Thymus (tissue), 11 donors: ENCODE measurements at regions not wholly inside any gene's neighbourhood (a gene's known extent, or its start where the extent isn't known, plus 50 kb on each side); places are given as distances from the start of the nearest gene placed in this dataset.

Experiments used
- DNase-seq, 9 donors: peaks; one replicate each; pipeline ENCODE4 v3.0.0-alpha.2; 2013; ENCODE audit warnings: low spot score in 9 of 9, low read depth in 6 of 9, missing footprints in 1 of 9
- H3K27ac ChIP-seq, 2 donors: one replicate each; pipeline ENCODE4 v1.5.1; 2013; ENCODE audit warnings: control low read depth in 1 of 2, low read depth in 1 of 2, low read length in 1 of 2, mild to moderate bottlenecking in 1 of 2, moderate library complexity in 1 of 2
- H3K27me3 ChIP-seq, 2 donors: one replicate each; pipeline ENCODE4 v1.5.1; 2013; ENCODE audit warnings: low read length in 1 of 2; ENCODE audit not compliant: control insufficient read depth in 2 of 2, insufficient read depth in 1 of 2
- H3K36me3 ChIP-seq, 2 donors: one replicate each; pipeline ENCODE4 v1.5.1; 2013; ENCODE audit warnings: low read length in 1 of 2, mild to moderate bottlenecking in 1 of 2, moderate library complexity in 1 of 2; ENCODE audit not compliant: control insufficient read depth in 2 of 2, insufficient read depth in 2 of 2
- H3K4me1 ChIP-seq, 2 donors: one replicate each; pipeline ENCODE4 v1.5.1; 2013; ENCODE audit warnings: low read length in 2 of 2; ENCODE audit not compliant: control insufficient read depth in 2 of 2, insufficient read depth in 2 of 2
- H3K4me3 ChIP-seq, 2 donors: one replicate each; pipeline ENCODE4 v1.5.1; 2013; ENCODE audit warnings: low read length in 2 of 2, control low read depth in 1 of 2, mild to moderate bottlenecking in 1 of 2
- H3K9me3 ChIP-seq, 2 donors: one replicate each; pipeline ENCODE4 v1.5.1; 2013; ENCODE audit warnings: low read length in 1 of 2, mild to moderate bottlenecking in 1 of 2; ENCODE audit not compliant: control insufficient read depth in 2 of 2, insufficient read depth in 1 of 2
- WGBS: extraction: QIAGEN DNeasy Blood & Tissue Kit; methylation state at CpG from one replicate; pipeline ENCODE4 v1.1.7; 2013; 5-methylcytosine and 5-hydroxymethylcytosine counted together
- donor health status: healthy.

DNA sequence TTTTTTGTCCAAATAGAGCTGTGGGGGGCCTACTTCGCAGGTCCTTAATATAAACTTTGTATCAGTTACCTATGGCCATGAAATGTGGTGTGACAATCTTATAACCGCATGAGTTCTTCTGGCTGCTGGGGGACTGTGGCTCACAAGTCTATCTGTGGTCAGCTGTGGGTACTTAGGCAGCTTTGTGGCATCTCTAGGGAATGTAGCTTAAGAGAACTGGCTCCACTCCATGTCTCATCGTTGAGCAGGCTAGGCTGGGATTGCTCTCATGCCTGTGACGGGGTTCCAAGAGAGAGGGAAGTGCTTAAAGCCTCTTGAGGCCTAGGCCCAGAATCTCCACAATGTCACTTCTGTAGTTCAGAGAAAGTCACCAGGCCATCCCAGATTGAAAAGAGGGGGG is 140.5 kb downstream of the BTBD3 start:
- Histone ChIP-seq H3K4me1 (peaks cover 0 to 4% of the 10 kb centered on the region in 2 donors), H3K27me3 (no peaks in the 10 kb centered on the region), H3K9me3 (peaks cover 0 to 3% of the 10 kb centered on the region in 2 donors), H3K36me3 (no peaks in the 10 kb centered on the region), H3K4me3 (no peak overlapping the region), H3K27ac (no peak overlapping the region)
- 92% methylated on average over 4 of the region's 4 CpGs for WGBS
- no peak for DNase-seq

- no peaks in the 10 kb centered on the region for H3K27me3 ChIP-seq
- 96% methylated on average over 1 of the region's 1 CpG for WGBS
- H3K4me3 ChIP-seq, result no peak overlapping the region
- no peak overlapping the region for H3K27ac ChIP-seq
- DNase-seq, result no peak
- peaks cover 0 to 2% of the 10 kb centered on the region in 2 donors for H3K4me1 ChIP-seq
- no peaks in the 10 kb centered on the region for H3K36me3 ChIP-seq
- H3K9me3 ChIP-seq, result peaks cover 3 to 22% of the 10 kb centered on the region in 2 donors
Measured at GRCh38 chr20:12061466-12061865, 143.8 kb downstream of the BTBD3 start.

- Histone ChIP-seq H3K27ac (no peak overlapping the region), H3K9me3 (peaks cover 3 to 22% of the 10 kb centered on the region in 2 donors), H3K36me3 (no peaks in the 10 kb centered on the region), H3K4me3 (no peak overlapping the region), H3K27me3 (no peaks in the 10 kb centered on the region), H3K4me1 (no peaks in the 10 kb centered on the region)
- no peak for DNase-seq
- WGBS, result 91% methylated on average over 1 of the region's 1 CpG
Measured at GRCh38 chr20:12063106-12063684, 145.5 kb downstream of the BTBD3 start.

DNA sequence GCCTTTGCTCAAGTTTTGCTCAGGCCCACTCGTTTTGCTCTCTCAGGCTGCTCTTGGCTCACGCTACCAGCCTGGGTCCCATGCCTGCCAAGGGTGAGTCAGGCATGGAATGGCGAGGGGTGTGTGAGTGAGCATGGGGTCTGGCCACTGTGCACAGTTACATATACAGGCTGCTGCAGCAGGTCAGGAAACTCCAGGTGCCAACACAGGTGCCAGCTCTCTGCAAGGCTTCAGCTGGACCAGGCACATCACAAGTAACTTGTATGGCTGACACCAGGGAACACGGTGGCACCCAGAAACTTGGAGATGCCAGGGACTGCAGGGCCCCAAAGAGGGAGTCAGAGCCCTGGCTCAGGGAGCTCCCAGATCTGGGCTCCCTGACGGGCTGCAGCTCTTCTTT is 146.8 kb downstream of the BTBD3 start:
- H3K4me3 ChIP-seq, result no peak overlapping the region
- WGBS, result 95% methylated on average over 5 of the region's 5 CpGs
- peaks cover 3 to 22% of the 10 kb centered on the region in 2 donors for H3K9me3 ChIP-seq
- no peaks in the 10 kb centered on the region for H3K36me3 ChIP-seq
- H3K27ac ChIP-seq, result no peak overlapping the region
- no peak for DNase-seq
- H3K4me1 ChIP-seq, result no peaks in the 10 kb centered on the region
- no peaks in the 10 kb centered on the region for H3K27me3 ChIP-seq

- Histone ChIP-seq H3K9me3 (peaks cover 3 to 19% of the 10 kb centered on the region in 2 donors), H3K27me3 (no peaks in the 10 kb centered on the region), H3K4me1 (no peaks in the 10 kb centered on the region), H3K36me3 (no peaks in the 10 kb centered on the region), H3K27ac (no peak overlapping the region), H3K4me3 (no peak overlapping the region)
- no peak for DNase-seq
- 98% methylated on average over 2 of the region's 2 CpGs for WGBS
Measured at GRCh38 chr20:12067686-12068085, 150.0 kb downstream of the BTBD3 start.

DNA sequence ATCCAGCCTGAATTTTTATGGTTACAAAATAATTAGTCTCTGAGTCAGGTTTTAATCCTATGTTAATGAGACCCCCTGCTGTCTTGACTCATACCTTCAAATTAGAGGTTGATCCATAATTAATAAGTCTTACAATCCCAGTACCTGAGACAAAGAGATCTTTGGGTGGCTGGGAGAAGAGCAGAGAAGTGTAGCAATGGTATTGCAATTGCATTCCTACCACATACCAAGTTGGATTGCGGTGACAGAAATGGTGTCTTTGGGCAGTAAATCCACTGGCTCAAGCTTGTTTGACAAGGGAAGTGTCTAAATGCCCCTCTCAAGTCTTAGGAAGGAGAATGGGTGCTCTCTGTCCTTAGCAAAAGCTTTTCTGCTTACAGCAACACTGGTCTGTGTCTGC is 150.4 kb downstream of the BTBD3 start:
- no peak overlapping the region for H3K4me3 ChIP-seq
- peaks cover 3 to 19% of the 10 kb centered on the region in 2 donors for H3K9me3 ChIP-seq
- no peaks in the 10 kb centered on the region for H3K36me3 ChIP-seq
- no peak overlapping the region for H3K27ac ChIP-seq
- H3K27me3 ChIP-seq, result no peaks in the 10 kb centered on the region
- DNase-seq, result no peak
- no peaks in the 10 kb centered on the region for H3K4me1 ChIP-seq
- WGBS, result 98% methylated on average over 1 of the region's 1 CpG

- no peak for DNase-seq
- Histone ChIP-seq H3K4me3 (no peak overlapping the region), H3K27ac (no peak overlapping the region), H3K9me3 (peaks cover 3 to 19% of the 10 kb centered on the region in 2 donors), H3K4me1 (no peaks in the 10 kb centered on the region), H3K27me3 (no peaks in the 10 kb centered on the region), H3K36me3 (no peaks in the 10 kb centered on the region)
- WGBS, result 97% methylated on average over 7 of the region's 7 CpGs
Measured at GRCh38 chr20:12069181-12069580, 151.5 kb downstream of the BTBD3 start.

DNA sequence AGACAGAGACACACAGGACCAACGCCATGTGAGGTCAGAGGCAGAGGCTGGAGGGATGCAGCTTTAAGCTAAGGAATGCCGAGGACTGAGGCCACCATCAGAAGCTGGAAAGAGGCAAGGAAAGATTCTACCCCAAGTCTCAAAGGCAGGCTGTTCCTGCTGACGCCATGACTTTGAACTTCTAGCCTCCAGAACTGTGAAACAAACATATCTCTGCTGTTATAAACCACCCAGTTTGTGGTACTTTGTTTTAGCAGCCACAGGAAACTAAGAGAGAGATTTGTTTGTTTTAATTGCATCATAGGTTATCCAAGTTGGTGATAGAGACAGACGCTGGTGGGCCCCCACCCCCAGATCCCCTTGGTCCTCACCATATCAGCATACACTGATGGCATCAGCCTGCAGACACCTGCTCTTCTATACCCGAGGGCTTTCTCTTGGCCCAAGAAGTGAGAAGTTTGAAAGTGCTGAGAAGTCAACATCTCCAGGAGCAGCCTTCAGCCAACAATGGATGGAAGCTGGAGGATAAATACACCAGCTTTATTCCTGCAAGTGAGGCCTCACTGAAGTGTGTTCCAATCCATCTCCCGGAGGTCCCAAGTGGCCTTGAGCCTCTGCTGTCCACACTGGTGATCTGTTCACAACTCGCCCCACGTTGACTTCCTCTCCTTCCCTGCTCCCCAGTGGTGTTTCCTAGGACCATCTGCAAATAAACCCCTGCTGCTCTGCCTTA is 154.7 kb downstream of the BTBD3 start:
- H3K4me1 ChIP-seq, result no peaks in the 10 kb centered on the region
- DNase-seq, result no peak
- H3K27ac ChIP-seq, result no peak overlapping the region
- 93% methylated on average over 8 of the region's 8 CpGs for WGBS
- no peaks in the 10 kb centered on the region for H3K36me3 ChIP-seq
- H3K9me3 ChIP-seq, result no peaks in the 10 kb centered on the region
- H3K4me3 ChIP-seq, result no peak overlapping the region
- no peaks in the 10 kb centered on the region for H3K27me3 ChIP-seq

GRCh38 chr20:12072954-12073264 is 155.2 kb downstream of the BTBD3 start:
- no peak overlapping the region for H3K27ac ChIP-seq
- H3K9me3 ChIP-seq, result no peaks in the 10 kb centered on the region
- H3K36me3 ChIP-seq, result no peaks in the 10 kb centered on the region
- DNase-seq, result no peak
- no peak overlapping the region for H3K4me3 ChIP-seq
- no peaks in the 10 kb centered on the region for H3K4me1 ChIP-seq
- WGBS, result 95% methylated on average over 2 of the region's 2 CpGs
- H3K27me3 ChIP-seq, result no peaks in the 10 kb centered on the region
